Left kidney (tissue), 1 donor: ENCODE measurements at regions not wholly inside any gene's neighbourhood (a gene's known extent, or its start where the extent isn't known, plus 50 kb on each side); places are given as distances from the start of the nearest gene placed in this dataset.

Source experiments
- DNase-seq: peaks from one replicate; pipeline ENCODE4 v3.0.0-alpha.2; 2013

DNA sequence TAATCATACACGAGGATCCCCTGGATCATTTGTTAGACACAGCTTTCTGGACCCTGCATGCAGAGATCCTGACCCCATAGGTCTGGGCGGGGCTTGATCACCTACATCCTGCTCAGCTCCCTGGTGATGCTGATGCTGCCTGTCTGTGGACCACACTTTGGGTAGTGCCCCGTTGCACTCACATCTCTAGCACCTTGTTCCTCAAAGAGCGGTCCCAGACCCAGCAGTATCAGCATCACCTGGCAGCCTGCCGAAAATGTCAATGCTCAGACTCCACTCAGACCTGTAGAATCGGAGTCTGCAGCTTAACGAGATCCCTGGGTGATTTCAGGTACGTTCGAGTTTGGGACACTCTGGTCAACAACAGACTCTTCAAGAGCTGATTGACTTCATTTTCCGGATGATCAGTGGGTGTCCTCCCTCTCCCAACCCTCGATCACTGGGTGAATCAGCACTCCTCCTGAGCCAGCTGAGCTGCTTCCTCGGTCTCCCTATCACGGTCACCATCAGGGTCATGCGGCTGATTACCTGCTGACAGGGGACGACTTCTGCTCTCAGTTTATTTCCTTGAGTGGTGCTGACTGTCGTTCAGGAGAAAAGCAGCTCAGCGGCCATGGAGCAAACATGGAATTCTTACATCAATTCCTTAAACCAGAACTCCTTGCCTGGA lies 150.6 kb upstream of the RAB12 start:
- no peak for DNase-seq

- DNase-seq, result no peak
Measured at GRCh38 chr18:8460748-8461147, 148.5 kb upstream of the RAB12 start.

- no peak for DNase-seq
Measured at GRCh38 chr18:8461544-8461943, 147.7 kb upstream of the RAB12 start.

- no peak for DNase-seq
Measured at GRCh38 chr18:8462651-8463185, 146.5 kb upstream of the RAB12 start.

DNA sequence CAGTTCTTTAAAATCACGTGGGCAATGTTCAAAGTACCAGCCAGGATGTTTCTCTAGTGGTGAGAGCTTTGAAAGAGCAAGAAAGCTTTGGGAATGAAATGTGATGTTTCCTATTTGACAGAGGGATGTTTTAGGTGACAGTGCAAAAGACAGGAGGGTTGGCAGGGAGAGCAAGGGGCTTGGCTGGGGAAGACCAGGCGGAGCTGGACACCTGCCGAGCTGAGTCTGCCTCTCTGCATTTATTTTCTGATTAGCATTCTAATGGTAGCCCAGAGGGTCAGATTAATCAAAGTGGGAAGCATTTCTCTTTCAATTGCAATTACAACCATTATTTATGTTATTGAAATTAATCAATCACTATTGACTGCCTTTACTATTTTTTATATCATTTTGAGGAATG lies 145.4 kb upstream of the RAB12 start:
- DNase-seq, result no peak

DNA sequence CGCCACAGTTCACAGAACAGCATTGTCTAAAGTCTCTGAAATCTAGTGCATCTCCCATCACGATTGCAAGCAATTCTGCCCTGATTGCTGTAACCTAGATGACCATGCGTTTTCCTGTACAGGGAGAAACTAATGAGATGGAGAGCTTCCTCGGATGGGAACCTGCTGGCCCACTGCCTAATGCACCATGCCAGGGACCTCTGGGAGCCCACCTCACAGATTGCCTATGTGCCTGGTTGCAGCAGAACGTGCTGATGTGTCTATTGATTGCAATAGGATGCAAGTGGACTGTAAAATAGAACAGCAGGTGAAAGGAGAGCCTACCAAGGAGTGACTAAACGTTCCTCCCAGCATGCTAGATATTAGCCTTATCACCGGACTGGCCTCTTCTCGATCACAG lies 141.0 kb upstream of the RAB12 start:
- no peak for DNase-seq

- no peak for DNase-seq
Measured at GRCh38 chr18:8468921-8469335, 140.3 kb upstream of the RAB12 start.

- DNase-seq, result no peak
Measured at GRCh38 chr18:8469544-8470130, 139.6 kb upstream of the RAB12 start.

GRCh38 chr18:8471372-8471771 lies 137.9 kb upstream of the RAB12 start:
- DNase-seq, result no peak

GRCh38 chr18:8474661-8475060 lies 134.6 kb upstream of the RAB12 start:
- DNase-seq, result no peak

- no peak for DNase-seq
Measured at GRCh38 chr18:8477615-8478014, 131.6 kb upstream of the RAB12 start.

DNA sequence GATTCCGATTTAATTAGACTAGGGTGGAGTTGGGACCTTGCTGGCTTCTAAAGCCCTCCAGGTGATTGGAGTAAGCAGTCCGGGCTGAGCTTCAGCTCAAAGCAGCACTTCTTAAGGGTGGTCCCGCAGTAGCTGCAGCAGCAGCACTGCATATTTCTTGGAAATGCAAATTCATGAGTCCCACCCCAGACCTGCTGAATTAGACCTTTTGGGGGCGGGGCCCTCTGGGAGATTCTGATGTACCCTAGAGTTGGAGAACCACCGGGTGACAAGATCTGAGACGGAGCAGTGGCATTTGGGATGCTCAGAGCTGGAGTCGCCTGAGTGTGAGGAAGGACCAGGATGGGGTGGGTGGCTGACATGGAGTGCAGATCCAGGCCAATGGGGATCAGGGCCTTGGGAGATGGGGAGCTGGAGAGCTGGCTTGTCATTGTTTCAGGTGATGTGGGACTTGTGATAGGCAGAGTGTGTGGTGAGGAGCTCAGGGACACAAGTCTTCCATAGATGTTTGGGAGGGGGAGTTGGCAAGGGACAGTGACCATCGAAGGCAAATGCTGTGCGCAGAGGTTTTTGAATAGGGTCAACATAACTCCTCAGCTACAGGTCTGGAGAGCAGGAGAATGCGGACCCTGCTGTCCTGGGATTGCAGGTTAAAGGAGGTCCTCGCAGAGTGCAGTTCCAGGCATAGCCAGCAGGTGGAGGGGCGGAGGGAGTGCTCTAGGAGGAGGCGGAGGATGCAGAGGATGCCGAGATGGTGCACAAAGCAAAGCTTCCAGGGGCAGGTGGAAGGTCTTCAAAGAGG lies 130.9 kb upstream of the RAB12 start:
- DNase-seq, result no peak

DNA sequence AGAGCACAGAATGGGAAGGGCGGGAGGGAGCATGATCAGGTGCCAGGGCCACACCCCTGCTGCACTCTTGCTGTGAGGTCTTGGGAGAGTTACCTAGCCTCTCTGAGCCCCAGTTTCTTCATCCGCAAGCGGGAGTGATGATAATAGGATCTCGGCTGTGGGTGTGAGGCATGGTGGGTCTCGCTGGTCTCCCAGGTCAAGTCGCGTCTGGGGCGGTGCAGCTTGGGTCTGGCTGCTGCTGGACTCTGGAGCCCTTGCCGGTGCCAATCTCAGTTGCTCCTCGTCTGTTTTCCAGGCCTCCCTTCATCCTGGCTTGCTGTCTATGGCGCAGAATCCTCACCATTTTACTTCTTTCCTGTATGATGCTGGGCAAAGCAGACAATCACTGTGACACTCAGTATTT lies 130.3 kb upstream of the RAB12 start:
- DNase-seq, result no peak

- no peak for DNase-seq
Measured at GRCh38 chr18:8479789-8480188, 129.4 kb upstream of the RAB12 start.

DNA sequence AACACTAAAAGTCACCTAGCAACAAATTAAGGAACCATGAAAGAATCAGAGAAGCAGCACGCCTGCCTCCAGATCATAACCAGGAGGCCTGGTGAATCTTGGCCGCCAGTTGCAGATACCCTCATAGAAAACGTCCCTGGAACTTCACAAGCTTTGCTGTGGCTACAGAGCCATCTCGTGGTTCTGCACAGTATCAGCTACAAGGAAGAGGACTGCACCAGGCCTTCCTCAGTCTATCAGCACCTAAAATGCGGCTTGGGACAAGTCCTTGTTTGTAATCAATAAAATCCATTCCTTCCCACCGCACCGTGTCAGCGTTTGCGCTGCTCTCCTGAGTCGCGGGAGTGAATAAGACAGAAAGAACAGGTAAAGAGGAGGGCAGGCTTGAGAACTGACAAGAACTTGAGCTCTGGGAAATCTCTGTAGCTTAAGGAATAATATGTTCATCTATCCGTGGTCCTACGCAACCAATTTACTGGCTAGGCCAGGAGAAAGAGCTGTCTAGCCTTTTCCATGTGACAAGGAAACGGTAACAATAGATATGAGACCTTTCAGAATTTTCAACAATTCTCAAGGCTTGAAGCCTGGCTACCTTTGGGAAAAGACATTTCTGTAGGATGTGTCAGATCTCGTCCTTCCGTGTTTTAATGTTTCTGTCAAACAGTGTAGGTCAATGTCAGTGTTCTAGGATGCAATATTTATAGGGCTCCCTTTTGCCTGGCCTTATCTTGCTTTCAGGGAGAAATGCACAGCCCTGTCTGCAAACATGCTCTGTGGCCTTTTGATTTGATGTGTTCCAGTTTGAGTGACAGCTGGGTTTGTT lies 128.5 kb upstream of the RAB12 start:
- peak; percentile 68 for DNase-seq

GRCh38 chr18:8484951-8485350 lies 124.3 kb upstream of the RAB12 start:
- no peak for DNase-seq

GRCh38 chr18:8489761-8490160 lies 119.5 kb upstream of the RAB12 start:
- no peak for DNase-seq

- DNase-seq, result no peak
Measured at GRCh38 chr18:8491516-8491915, 117.7 kb upstream of the RAB12 start.

DNA sequence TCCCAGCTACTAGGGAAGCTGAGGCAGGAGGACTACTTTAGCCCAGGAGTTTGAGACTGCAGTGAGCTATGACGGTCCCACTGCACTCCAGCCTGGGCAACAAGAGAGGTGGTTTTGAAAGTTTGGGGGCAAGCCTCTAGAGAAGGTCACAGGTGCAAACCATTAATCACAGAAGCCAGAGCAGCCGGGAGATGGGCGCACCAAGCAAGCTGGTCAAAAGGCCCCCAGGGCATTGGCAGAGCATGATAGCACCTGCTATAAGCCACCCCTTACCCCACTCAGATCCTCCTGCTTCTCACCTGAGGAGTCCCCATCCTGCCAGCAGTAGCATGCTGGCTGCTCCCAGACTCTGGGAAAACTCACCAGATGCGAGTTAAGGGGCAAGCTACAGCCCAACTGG lies 116.1 kb upstream of the RAB12 start:
- no peak for DNase-seq

DNA sequence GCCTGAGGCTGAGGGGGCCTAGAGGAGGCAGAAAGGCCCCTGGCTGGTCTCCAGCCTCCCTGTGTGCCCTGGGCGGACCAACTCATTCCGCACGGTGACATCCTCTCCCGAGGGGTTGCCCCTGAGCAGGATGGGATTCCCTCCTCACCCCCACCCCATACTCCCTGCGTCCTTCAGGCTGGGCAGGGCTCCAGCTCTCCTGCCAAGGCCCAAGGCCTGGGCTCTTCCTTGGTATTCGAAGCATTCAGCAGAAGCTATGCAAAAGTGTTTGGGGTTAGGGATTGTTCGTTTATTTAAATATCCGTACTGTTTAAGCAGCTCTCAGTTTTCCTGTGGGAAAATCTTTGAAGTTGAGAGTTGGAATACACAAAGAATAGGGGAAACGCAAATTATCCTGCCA lies 113.1 kb upstream of the RAB12 start:
- DNase-seq, result no peak

- no peak for DNase-seq
Measured at GRCh38 chr18:8498905-8499304, 110.3 kb upstream of the RAB12 start.
